ENCODE measurements at regions not wholly inside any gene's neighbourhood (a gene's known extent, or its start where the extent isn't known, plus 50 kb on each side); places are given as distances from the start of the nearest gene placed in this dataset.

DNA sequence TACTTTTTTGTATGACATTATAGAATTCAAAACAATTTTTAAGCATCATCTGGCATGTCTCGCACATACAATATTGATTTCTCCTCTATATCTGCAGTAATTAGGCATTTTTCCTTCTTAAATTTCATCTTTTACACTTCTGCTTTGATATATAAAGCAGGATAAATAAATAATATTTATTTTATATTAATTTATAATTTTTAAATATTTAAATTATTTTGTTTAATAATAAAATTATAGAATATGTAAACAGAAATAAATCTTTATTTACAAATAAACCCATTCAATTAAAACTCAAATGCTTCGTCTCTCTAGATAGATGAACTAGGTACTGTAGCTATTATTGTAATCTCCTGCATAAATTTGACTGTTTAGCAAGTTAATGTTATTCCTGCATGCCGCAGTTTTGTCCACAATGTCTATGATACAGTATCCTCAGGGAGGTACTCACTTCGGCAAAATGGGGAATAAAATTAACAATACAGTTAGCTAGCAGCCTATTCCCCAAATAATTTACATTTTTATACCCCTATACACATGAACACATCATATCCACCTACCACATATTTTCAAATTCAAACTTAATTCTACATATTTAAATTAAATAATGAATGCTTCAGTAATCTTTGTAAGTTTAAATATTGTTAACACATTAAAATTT is 473.6 kb upstream of the SLC10A2 start:
- no peak for TF ChIP-seq EZH2 (IDR thresholded peaks at IDR 0.05; ENCODE audit: borderline replicate concordance, low read length)
- TF ChIP-seq, protein P1, sequence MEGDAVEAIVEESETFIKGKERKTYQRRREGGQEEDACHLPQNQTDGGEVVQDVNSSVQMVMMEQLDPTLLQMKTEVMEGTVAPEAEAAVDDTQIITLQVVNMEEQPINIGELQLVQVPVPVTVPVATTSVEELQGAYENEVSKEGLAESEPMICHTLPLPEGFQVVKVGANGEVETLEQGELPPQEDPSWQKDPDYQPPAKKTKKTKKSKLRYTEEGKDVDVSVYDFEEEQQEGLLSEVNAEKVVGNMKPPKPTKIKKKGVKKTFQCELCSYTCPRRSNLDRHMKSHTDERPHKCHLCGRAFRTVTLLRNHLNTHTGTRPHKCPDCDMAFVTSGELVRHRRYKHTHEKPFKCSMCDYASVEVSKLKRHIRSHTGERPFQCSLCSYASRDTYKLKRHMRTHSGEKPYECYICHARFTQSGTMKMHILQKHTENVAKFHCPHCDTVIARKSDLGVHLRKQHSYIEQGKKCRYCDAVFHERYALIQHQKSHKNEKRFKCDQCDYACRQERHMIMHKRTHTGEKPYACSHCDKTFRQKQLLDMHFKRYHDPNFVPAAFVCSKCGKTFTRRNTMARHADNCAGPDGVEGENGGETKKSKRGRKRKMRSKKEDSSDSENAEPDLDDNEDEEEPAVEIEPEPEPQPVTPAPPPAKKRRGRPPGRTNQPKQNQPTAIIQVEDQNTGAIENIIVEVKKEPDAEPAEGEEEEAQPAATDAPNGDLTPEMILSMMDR (IDR thresholded peaks at IDR 0.05; ENCODE audit: low read length), result no peak
